ENCODE measurements at regions not wholly inside any gene's neighbourhood (a gene's known extent, or its start where the extent isn't known, plus 50 kb on each side); places are given as distances from the start of the nearest gene placed in this dataset.
"Not testable (repeated sequence)": the region's sequence is repeated elsewhere in the genome, so short reads cannot be mapped to it uniquely, and the experiment has no call there.

GRCh38 chr10:11663763-11664555 lies 52.5 kb upstream of the USP6NL start:
- no peak for DNase-seq

GRCh38 chr10:11663126-11663515 lies 51.7 kb upstream of the USP6NL start:
- DNase-seq = not testable (repeated sequence)

GRCh38 chr10:11661441-11661840 lies 50.0 kb upstream of the USP6NL start:
- no peak for DNase-seq

Measured in NCI-H2227 treated with DMSO at 0.1 percent for 48 hours (cell line).